H1 (cell line): ENCODE measurements at regions not wholly inside any gene's neighbourhood (a gene's known extent, or its start where the extent isn't known, plus 50 kb on each side); places are given as distances from the start of the nearest gene placed in this dataset.

ENCODE experiments used
- BACH1 ChIP-seq: IDR thresholded peaks from 2 replicates; pipeline ENCODE4 v1.6.1; 2012; ENCODE audit warnings: low read length, improper control_type of control experiment
- CHD1 ChIP-seq: IDR thresholded peaks from 2 replicates; pipeline ENCODE4 v1.6.1; 2012; ENCODE audit warnings: low read depth, low read length, improper control_type of control experiment
- FOSL1 ChIP-seq: IDR thresholded peaks from 2 replicates; pipeline ENCODE4 v1.6.1; 2011; ENCODE audit warnings: mild to moderate bottlenecking, low read depth, low read length, moderate library complexity; ENCODE audit not compliant: insufficient read depth
- TCF12 ChIP-seq: IDR thresholded peaks from 2 replicates; pipeline ENCODE4 v1.6.1; 2011; ENCODE audit warnings: low read depth, mild to moderate bottlenecking, low read length

DNA sequence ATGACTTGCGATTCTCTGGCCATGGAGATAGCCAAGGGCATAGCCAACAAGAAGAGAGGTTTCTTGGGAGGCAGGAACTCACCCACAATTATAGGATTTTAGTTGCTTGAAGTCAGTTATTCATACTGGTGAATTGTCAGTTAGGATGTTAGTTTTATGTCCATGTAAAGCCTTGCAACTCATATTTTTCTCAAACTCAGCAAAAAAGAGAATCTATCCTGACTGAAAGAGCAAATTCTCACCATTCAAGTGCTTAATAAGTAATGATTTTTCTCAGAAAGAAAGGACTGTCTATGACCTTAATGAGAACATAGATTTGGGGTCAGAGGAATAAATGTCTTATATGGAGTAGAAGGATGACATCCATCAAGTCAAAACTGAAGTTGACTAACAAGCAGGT, 934.5 kb downstream of the STPG2 start (continued):
- TF ChIP-seq TCF12 (no peak), BACH1 (no peak), CHD1 (no peak), FOSL1 (no peak)
